HG03066 (cell line): ENCODE measurements at regions not wholly inside any gene's neighbourhood (a gene's known extent, or its start where the extent isn't known, plus 50 kb on each side); places are given as distances from the start of the nearest gene placed in this dataset.

ENCODE experiments used
- ATAC-seq: cut with Tn5 transposase; IDR thresholded peaks from one replicate; pipeline ENCODE4 v1.9.1; 2021; ENCODE audit warnings: low read depth; ENCODE audit not compliant: unreplicated experiment

DNA sequence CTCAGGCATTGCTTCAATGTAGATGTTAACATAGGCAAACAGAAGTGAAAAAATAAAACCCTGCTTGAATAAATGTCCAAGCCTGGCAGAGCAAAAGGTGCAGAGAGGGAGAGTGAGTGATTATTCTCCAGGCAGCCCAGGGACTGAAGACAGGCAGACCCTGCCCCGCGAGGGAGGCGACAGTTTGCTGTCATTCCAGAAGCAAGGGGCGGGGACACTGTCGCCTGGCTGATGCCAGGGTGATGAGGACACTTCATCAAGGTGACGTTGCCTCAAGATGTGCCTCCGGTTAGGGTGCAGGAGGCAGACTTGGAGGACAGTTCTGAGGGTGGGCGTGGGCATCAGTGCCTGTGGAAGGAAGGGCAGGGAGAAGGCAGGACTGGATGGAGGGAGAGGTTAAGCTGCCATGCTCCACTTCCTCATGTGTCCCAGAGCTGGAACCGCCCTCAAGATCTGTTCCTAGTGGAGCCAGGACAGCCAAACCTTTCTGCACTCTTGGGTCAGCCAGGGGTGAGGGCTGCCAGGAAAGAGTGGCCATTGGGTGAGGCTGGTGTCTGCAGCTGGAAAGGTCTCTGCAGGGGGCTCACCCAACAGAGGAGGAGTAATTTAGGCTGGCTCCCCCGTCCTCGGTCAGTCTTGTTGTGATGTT is 560.5 kb upstream of the MKI67 start:
- no peak for ATAC-seq

DNA sequence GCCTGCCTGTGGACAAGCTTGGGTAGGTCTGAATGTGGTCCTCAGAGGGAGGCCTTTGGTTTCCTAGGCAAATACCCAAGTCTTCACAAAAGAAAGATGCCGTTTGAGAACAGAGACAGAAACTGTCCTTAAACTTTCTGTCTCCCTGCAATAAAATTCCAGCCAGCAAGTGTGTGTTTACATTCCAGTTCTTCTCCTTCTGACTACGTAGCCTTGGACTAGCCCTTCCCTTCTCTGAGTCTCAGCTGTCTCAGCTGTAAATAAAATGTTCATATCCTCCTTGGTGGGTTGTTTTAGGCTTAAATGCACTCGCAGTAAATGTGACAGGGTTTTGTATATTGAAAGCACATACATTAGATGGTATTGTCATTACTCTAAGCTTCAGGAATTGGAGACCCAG is 561.2 kb upstream of the MKI67 start:
- ATAC-seq: no peak

DNA sequence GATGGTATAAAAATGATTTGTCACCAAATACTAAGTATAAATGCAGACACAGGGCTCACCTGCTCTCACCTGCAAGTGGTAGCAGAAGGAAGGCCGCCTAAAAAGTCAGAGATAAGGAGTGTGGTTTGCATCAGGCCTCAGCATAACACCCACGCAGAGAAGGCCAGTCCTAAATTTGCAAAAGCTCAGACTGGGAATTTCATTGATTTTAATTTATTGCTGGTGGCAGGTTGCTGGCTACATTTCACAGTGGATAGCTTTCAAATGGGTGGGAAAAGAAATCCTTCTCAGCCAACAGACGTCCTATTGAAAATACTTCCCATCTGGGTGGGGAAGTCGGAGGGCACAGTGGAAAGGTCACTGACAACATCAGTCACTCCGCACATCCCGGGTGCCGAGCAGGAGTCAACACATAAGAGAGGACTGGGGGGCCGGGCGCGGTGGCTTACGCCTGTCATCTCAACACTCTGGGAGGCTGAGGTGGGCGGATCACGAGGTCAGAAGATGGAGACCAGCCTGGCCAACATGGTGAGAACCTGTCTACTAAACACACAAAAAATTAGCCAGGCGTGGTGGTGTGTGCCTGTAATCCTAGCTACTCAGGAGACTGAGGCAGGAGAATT is 561.8 kb upstream of the MKI67 start:
- no peak for ATAC-seq

DNA sequence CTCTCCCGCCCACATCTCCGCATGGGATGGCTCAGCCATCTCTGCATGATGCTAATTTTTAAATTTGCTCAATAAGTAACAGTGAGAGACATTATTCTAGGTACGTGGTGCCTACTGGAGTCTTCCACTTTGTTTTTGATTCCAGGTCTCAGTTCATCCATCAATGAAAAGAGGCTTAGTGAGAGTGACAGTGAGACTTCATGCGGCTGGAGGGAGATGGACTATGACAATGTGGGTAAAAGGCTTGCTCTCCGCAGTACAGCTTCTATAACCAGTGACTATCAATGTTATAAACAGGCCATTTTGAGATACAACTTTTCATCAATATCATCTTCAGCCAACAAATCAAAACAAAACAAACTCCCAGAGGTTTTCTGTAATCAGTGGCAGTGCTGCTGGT is 563.4 kb upstream of the MKI67 start:
- no peak for ATAC-seq

DNA sequence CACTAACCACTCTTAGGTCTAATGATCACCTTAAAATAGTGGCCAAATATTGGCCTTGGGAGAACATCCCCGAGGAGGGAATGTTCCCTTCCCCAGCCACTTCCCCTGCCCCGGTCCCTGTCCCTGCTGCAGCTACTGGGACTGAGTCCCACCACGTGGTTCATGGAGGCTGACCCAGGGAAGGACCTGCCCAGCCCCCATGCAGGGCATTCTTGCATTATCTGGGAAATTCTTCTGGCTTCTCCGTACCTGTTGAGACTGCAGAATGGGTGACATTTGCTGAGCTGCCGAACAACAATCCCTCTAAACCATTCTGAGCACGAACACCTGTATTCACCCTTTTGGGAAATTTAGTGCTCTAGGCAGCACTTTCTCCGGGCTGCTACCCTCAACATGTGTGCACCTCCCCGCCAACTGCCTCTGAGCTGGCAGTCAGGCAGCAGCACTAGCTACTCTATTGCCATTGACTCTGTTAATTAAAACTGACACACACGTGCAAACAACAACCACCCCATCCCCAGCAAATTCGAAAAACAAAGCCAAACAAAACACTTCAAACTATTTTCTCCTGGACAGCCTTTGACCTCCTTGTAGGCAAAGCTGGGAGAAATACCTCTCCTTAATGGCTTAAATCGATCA is 567.4 kb upstream of the MKI67 start:
- ATAC-seq: no peak

DNA sequence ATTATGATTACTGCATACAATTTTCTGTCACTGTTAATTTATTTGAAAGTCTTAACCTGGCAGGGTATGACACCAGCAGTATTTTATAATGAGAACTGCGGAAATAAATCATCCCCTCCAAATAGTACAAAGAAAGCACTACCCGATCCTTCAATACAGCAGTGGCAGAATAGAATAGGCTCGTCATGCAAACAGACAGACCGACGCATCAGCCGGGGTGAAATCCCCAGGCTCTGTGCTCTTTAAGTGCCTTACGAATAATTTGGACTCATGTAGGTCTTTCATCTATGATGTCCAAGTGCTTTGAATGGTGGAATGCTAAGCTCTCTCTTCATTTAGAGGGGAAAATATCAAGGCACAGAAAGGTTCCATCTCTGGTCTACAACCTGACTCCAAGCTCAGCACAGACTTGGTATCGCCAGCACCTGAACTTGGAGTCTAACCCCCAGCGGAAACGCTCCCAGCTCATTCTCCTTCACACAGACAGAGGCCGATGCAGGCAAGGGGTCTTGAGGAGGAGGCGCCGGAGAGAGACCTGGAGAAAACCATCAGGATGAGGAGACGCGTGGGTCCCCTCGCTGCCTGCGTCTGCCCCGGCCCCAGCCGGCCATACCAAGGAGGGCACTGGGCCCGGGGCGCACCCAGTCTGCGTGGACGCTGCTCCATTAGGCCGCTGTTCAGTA is 568.1 kb upstream of the MKI67 start:
- no peak for ATAC-seq

DNA sequence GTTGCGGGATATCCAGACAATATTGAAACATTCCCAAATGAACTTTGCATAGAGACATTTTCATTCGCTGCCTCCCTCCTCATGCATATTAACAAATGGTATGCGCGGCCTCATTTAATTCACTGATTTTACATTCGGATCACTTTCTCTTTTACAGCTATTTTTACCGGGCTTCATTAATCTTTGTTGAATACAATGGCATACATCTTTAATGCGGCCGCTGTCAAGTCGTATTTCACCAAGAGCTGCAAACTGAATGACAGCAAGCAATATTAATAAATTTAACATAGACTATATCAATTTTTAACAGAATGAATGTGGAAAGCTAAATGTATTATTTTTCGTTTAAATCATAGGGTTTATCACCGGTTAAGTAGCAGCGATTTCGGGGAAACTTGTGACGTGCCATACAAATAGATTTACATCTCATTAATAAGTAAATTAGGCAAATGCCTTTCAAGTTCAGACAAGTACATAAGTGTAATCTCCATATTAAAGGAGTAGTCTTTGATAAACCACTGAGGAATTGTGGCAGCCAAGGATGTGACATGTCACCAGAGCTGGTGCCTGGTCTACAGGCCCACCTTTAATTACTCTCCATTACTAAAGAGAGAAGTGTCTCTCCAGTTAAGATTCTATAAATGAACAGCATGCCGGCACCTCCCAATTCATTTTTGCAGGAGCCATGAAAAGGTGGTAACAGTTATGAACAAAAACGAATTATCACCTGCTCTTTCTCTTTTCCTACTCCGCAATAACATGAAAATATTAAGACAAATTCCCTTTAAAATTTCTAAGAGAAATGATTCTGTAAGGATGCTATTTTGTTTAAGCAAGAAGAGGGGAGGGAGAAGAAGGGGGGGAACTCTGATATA is 568.9 kb upstream of the MKI67 start:
- no peak for ATAC-seq

DNA sequence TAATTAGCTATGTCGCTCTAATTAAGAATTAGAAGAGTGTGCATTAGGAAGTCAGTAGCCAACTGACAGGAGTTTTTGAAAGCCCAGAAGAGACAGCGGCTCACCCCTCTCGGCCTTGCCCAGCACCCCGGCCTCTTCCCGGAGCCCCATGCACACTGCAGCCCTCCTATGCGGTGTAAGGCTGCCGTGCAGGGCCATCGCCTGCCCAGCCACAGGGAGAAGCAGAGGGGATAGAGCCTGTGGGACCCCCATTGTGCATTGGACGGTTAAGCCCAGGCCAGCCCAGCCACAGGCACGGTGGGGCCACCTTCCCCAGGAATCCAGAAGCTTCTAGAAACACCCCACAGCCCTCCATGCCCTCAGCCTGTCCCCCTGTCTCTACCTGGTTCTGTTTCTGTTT is 569.7 kb upstream of the MKI67 start:
- ATAC-seq: no peak

DNA sequence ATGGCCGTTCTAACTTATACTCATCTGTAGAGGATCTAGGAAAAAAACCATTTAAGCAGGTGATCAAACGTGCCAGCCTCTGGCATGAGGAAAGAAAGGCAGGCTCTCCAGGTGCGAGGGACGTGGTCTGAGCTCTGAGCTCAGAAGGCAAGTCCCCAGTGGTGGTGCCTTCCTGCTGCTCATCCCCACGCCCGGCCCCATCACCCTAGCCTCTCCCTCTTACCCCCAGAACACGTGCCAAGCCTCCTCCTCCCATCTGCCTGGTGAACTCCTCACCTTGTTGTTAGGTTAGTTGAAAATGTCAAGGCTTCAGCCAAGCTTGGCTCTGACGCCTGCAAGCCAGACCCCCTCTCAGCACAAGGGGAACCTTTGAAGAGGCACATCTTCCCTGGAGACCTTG is 571.2 kb upstream of the MKI67 start:
- ATAC-seq: no peak

DNA sequence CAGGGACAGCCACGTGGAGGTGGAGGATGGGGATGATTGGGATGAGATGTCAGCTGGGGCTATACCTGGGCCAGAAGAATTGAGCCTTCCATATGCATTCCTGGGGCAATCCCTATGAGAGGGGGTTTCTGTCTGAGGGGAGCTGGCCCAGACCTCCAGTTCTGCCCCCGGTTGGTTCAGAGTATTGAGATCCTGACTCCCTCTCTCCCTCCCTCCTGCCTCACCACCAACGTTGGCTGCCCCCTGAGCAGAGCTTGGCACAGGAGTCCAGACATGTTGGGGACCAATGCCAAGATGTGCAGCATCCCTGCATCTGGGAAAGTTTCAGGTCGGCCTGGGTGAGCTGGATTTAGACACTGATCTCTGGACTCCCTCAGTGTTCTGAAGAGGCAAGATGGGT is 575.2 kb upstream of the MKI67 start:
- ATAC-seq: no peak

DNA sequence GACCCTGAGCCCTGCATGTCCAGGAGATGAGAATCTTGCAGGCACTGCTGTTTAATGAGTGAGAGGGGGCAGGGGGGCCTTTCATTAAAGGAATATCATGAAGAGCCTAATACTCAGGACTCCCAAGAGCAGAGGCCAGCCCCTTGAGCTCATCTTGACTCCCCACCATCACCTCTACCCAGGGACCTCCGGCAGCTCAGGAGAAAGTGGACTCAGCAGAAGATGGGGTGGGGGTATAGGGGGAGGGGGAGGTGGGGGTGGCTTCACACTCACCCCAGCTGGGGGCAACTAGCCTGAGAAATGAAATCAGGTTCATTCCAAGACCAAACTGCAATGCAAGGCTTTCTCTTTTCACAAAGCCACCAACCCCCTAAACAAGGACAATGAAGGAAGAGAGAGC is 575.6 kb upstream of the MKI67 start:
- ATAC-seq: no peak

DNA sequence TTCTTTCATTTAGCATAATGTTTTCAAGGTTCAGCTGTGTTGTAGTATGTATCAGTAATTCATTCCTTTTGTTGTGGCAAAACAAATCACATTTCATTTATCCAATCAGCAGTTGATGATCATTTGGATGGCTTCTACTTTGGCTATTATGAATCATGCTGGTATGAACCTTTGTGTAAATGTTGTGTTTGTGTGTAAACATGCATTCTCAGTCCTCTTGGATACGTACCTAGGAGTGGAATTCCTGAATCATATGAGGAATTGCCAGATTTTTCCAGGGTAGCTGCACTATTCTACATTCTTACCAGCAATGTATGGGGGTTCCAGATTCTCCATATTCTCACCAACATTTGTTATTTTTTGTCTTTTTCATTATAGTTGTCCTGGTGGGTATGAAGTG is 578.5 kb upstream of the MKI67 start:
- no peak for ATAC-seq

DNA sequence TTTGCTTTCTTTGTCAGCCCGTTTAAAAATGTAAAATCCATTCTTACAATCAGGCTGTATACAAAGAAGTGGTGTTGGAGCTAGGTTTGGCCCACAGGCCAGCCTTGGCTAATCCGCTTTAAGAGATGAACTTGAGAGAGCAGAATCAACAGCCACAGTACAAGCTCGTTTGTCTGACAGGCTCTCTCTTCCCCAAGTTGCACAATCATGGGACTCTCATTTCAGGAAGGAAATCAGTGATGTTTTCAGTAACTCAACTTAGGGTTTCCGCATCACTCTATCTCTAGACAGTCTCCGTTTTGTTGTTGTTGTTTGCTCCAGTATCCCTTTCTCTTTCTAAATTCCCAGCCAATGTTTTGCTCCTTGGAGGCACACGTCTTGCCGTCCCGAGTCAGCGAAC is 582.0 kb upstream of the MKI67 start:
- ATAC-seq: no peak

DNA sequence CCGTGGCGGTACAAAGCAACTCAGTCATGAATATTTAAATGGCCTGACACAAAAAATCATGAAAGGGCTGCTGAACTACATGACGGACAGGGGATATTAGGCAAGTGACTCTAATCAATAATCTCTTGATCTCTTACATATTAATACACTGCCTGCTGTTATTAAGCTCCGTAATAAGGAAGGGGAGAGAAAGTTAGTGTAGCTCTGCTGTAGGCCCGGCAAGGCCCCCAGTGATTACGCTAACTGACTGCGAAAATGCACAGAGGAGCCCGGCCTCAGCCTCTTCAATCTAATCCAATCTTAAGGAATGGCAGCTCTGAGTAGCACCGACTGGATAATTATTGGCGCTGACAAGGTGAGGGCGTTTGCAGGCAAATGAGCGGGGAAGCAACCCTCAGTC is 583.5 kb upstream of the MKI67 start:
- ATAC-seq: no peak

DNA sequence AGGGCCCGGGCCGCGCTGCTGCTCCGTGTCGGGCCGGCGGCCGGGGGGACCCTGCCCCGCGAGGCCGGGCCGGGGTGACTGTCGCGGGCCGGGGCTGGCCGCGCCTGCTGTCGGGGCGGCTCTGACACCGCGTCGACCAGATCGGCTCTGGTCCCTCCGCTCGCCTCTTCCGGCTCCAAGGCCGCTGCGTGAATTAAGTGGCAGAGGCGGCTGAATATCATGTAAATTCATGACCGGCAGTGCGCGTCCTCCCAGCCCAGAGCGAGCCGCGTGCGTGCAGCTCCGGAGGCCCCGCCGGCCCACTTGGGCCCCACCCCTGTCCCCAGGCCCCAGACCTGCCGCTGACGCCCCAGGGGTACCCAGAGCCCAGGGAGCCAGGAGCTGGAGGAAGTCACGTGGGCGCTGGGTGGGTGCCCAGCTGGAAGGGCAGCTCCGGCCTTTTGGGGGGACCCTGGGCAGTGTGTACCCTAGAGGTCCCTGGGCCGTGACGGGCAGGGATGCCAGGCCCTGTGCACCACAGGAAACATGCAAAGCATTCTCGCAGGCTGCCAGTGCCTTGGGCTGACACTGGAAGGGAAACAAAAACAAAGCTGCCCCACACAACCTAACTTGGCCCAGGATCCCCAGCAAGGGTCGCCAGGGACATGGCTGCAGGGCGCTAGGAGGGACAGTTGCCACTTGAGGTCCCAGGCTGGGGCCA is 584.0 kb upstream of the MKI67 start:
- ATAC-seq: no peak

DNA sequence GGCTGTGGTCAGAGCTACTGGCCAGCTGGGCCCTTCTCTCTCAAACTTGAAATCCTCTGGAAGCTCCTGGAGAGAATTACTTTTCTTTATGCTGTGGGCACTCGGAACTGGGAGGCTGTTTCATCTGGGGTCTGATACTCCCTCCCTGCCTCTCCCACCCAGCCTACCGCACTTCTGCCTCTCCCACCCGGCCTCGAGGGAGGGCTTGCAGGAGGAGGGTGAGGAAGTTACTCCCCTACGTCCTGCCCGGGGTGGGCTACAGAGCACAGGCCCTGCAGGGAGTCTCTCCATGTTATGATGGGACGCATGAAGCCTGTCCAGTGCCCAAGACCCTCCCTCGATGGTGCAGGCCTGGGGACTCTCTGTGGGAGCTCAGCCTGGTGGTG is 584.6 kb upstream of the MKI67 start:
- ATAC-seq: no peak

DNA sequence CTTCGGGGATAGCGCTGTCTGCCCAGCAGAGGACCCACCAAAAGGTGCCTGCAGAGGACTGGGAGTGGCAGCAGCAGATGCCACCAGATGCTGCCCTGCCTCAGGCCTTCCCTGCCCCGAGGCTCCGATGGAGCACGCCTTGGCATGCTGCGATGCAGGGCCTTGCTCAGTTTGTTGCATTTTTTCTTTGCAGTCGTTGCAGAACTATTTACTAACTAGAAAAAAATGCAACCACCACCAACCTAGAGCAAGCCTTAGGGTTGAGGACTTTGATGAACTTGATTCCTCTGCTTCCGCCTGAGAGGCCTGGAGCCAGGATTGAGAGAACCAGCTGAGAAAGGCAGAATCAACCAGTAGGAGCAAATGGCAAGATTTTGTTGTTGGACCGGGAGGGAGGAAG is 585.6 kb upstream of the MKI67 start:
- ATAC-seq: no peak

DNA sequence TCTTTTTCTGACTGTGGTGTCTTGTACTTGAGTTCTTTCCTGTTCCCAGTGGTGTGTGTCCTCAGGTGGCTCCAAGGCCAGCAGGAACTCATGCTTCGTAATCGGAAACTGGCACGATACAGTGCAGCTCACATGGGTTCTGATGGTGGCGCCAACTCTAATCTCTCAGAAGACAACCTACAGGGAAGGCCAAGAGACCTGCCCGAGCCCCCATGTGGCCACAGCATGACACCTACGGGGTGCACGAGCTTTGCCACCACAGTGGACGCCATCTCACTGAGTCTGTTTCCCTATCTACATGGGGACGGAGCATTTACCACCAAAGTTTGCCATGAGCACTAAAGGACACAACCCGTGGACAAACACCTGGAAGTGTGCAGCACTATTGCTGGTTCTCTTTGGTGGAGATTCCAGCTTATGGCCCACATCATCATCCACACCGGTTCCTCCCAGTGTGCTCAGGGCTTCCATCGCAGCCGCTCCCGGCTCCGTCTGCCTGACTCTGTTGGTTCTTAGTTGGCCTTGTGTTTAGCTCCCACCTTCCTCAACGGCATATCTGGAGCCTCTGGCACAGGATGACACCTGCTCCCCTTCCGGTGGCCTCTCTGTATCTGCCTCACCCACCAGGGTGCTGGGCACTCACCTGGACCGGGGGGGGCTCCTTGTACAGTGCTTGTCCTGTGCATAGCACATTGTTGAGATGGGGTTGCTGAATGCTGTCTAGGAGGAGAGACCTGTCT is 586.6 kb upstream of the MKI67 start:
- no peak for ATAC-seq

DNA sequence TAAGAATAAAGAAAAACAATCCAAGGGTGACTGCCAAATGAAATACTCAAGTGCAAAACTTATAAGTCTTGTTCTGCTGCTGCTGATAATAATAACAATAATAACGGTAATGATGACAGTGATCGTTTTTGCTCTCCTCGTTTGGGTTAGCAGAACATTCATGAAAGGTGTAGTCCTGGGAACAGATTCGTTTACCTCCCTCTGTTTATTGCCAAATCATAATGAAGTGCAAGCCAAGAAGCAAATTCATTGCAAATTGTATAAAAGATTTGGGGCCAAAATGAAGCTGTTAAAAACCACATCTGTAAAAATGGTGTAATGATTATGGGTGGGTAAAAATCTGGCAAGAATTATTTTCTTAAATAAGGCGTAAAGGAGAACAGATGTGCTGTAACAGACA is 587.2 kb upstream of the MKI67 start:
- no peak for ATAC-seq
